Mesenchymal stem cell (in vitro differentiated cells and primary cell): ENCODE measurements at regions not wholly inside any gene's neighbourhood (a gene's known extent, or its start where the extent isn't known, plus 50 kb on each side); places are given as distances from the start of the nearest gene placed in this dataset. TPM values are rescaled to one million over a fixed set of nuclear protein-coding genes. Genes with fewer than 3 reads are reported as not detected.

Experiments
- DNase-seq: peaks from one replicate; pipeline ENCODE4 v3.0.0-alpha.2; 2013
- H2AFZ ChIP-seq: one replicate; pipeline ENCODE4 v1.6.1; 2013; ENCODE audit warnings: low read depth, mild to moderate bottlenecking, control low read depth, inconsistent platforms, low read length, moderate library complexity
- H2AK5ac ChIP-seq: 2 replicates; pipeline ENCODE4 v1.6.1; 2013; ENCODE audit warnings: low read length, moderate library complexity, mild to moderate bottlenecking, inconsistent platforms; ENCODE audit not compliant: severe bottlenecking
- H2BK120ac ChIP-seq: one replicate; pipeline ENCODE4 v1.6.1; 2013; ENCODE audit warnings: low read depth, mild to moderate bottlenecking, inconsistent platforms, low read length, moderate library complexity
- H2BK12ac ChIP-seq, 2 experiments: one replicate each; pipeline ENCODE4 v1.6.1; 2013; ENCODE audit warnings: inconsistent platforms in 2 of 2, low read length in 2 of 2, mild to moderate bottlenecking in 2 of 2, moderate library complexity in 2 of 2, control low read depth in 1 of 2
- H2BK15ac ChIP-seq: one replicate; pipeline ENCODE4 v1.6.1; 2013; ENCODE audit warnings: mild to moderate bottlenecking, low read depth, inconsistent platforms; ENCODE audit not compliant: poor library complexity, severe bottlenecking
- H2BK5ac ChIP-seq: 2 replicates; pipeline ENCODE4 v1.6.1; 2013; ENCODE audit warnings: low read depth, mild to moderate bottlenecking, low read length, control low read depth, inconsistent platforms; ENCODE audit not compliant: poor library complexity, severe bottlenecking
- H3K14ac ChIP-seq, 2 experiments: one replicate each; pipeline ENCODE4 v1.6.1; 2013; ENCODE audit warnings: inconsistent platforms in 2 of 2, low read length in 2 of 2, control low read depth in 1 of 2, mild to moderate bottlenecking in 1 of 2, moderate library complexity in 1 of 2
- H3K18ac ChIP-seq, 2 experiments: one replicate each; pipeline ENCODE4 v1.6.1; 2013; ENCODE audit warnings: inconsistent platforms in 2 of 2, low read length in 2 of 2, control low read depth in 1 of 2, low read depth in 1 of 2, mild to moderate bottlenecking in 1 of 2
- H3K23ac ChIP-seq, 2 experiments: one replicate each; pipeline ENCODE4 v1.6.1; 2013; ENCODE audit warnings: inconsistent platforms in 2 of 2, low read length in 2 of 2, mild to moderate bottlenecking in 2 of 2, moderate library complexity in 2 of 2, control low read depth in 1 of 2
- H3K27ac ChIP-seq: 2 replicates; pipeline ENCODE4 v1.5.1; 2013; ENCODE audit warnings: mild to moderate bottlenecking, moderate library complexity, low read length, control low read depth, inconsistent platforms; ENCODE audit not compliant: poor library complexity, severe bottlenecking
- H3K27me3 ChIP-seq, 2 experiments: 2 replicates each; pipeline versions ENCODE4 v1.6.1 to v1.7.0; 2013; ENCODE audit warnings: low read length in 2 of 2, mild to moderate bottlenecking in 2 of 2, moderate library complexity in 2 of 2, control low read depth in 1 of 2, inconsistent platforms in 1 of 2; ENCODE audit not compliant: control insufficient read depth in 1 of 2, insufficient read depth in 1 of 2
- H3K36me3 ChIP-seq, 2 experiments: 2 replicates each; pipeline versions ENCODE4 v1.6.1 to v1.7.0; 2013; ENCODE audit warnings: low read length in 2 of 2, control low read depth in 1 of 2, inconsistent platforms in 1 of 2, low read depth in 1 of 2, mild to moderate bottlenecking in 1 of 2; ENCODE audit not compliant: insufficient read depth in 2 of 2, control insufficient read depth in 1 of 2
- H3K4ac ChIP-seq, 2 experiments: one replicate each; pipeline ENCODE4 v1.6.1; 2013; ENCODE audit warnings: inconsistent platforms in 2 of 2, low read length in 2 of 2, mild to moderate bottlenecking in 2 of 2, moderate library complexity in 2 of 2, control low read depth in 1 of 2, low read depth in 1 of 2
- H3K4me1 ChIP-seq: 2 replicates; pipeline ENCODE4 v1.6.1; 2013; ENCODE audit warnings: low read depth, low read length, control low read depth; ENCODE audit not compliant: control insufficient read depth, insufficient read depth
- H3K4me2 ChIP-seq: 2 replicates; pipeline ENCODE4 v1.6.1; 2013; ENCODE audit warnings: low read length, mild to moderate bottlenecking, inconsistent platforms; ENCODE audit not compliant: poor library complexity, severe bottlenecking
- H3K4me3 ChIP-seq, 2 experiments: 2 replicates each; pipeline versions ENCODE4 v1.5.1 to v1.7.0; 2013; ENCODE audit warnings: low read length in 2 of 2, mild to moderate bottlenecking in 2 of 2, control low read depth in 1 of 2, low read depth in 1 of 2; ENCODE audit not compliant: insufficient read depth in 1 of 2
- H3K79me1 ChIP-seq: replicated peaks from 2 replicates; pipeline ENCODE4 v1.6.1; 2013; ENCODE audit warnings: mild to moderate bottlenecking, control low read depth, low read length, inconsistent platforms; ENCODE audit not compliant: poor library complexity, severe bottlenecking
- H3K9ac ChIP-seq: 2 replicates; pipeline ENCODE4 v1.7.0; 2013; ENCODE audit warnings: mild to moderate bottlenecking, low read length, moderate library complexity
- H3K9me3 ChIP-seq: 2 replicates; pipeline ENCODE4 v1.7.0; 2013; ENCODE audit warnings: mild to moderate bottlenecking, low read length; ENCODE audit not compliant: control insufficient read depth
- H4K8ac ChIP-seq: one replicate; pipeline ENCODE4 v1.6.1; 2013; ENCODE audit warnings: inconsistent platforms, mild to moderate bottlenecking, low read length, moderate library complexity
- H4K91ac ChIP-seq: one replicate; pipeline ENCODE4 v1.6.1; 2013; ENCODE audit warnings: mild to moderate bottlenecking, low read length, inconsistent platforms
- WGBS: methylation state at CpG from one replicate; pipeline ENCODE4 v1.1.7; 2013; ENCODE audit warnings: mixed read lengths; 5-methylcytosine and 5-hydroxymethylcytosine counted together
- small RNA-seq: library from polyadenylated mRNA; stranded (forward); fragments of <200 nt; extraction: miRNeasy Mini kit (QIAGEN cat#:217004); gene quantifications from one replicate; pipeline ENCODE3, GENCODE V24; 2013; ENCODE audit warnings: low read depth

GRCh38 chr6:19782588-19782987 lies 54.6 kb upstream of the ID4 start:
- H2BK120ac ChIP-seq, result no peak overlapping the region
- H3K4me1 ChIP-seq, result no peaks in the 10 kb centered on the region
- 71% methylated on average over 3 of the region's 3 CpGs for WGBS
- no peak overlapping the region for H2AFZ ChIP-seq
- no peak overlapping the region for H2BK15ac ChIP-seq
- no peak overlapping the region for H4K8ac ChIP-seq
- no peak overlapping the region for H3K4me3 ChIP-seq
- H3K27ac ChIP-seq, result no peak overlapping the region
- H4K91ac ChIP-seq, result no peak overlapping the region
- H3K79me1 ChIP-seq, result no peaks in the 10 kb centered on the region
- H3K9me3 ChIP-seq, result peaks cover 4% of the 10 kb centered on the region
- H3K4me2 ChIP-seq, result no peak overlapping the region
- no peak overlapping the region for H2BK12ac ChIP-seq
- H3K4ac ChIP-seq, result no peak overlapping the region
- no peaks in the 10 kb centered on the region for H3K36me3 ChIP-seq
- no peak overlapping the region for H3K9ac ChIP-seq
- H3K23ac ChIP-seq, result no peak overlapping the region
- no peak overlapping the region for H2AK5ac ChIP-seq
- no peak overlapping the region for H2BK5ac ChIP-seq
- H3K27me3 ChIP-seq, result no peaks in the 10 kb centered on the region
- no peak overlapping the region for H3K14ac ChIP-seq
- DNase-seq, result no peak
- no peak overlapping the region for H3K18ac ChIP-seq

Small RNAs in the stretch of these regions (small RNA-seq; reads per million reads assigned to genes)
- gene MIR548A1 (not detected), gene RNA5SP205 (not detected), gene RNU6-801P (not detected)
